SU-DHL-6 (cell line): ENCODE measurements at regions not wholly inside any gene's neighbourhood (a gene's known extent, or its start where the extent isn't known, plus 50 kb on each side); places are given as distances from the start of the nearest gene placed in this dataset.

ENCODE experiments used
- H2AFZ ChIP-seq: fragments of 200-600 bp; sonication (generic); 2 replicates; pipeline ENCODE4 v1.6.1; 2014; ENCODE audit warnings: low read depth, mild to moderate bottlenecking, moderate library complexity, mixed read lengths, antibody characterized with exemption, low read length; ENCODE audit not compliant: severe bottlenecking
- H3F3A ChIP-seq: fragments of 200-600 bp; shearing (Covaris generic); 2 replicates; pipeline ENCODE4 v1.6.0; 2016; ENCODE audit warnings: antibody characterized with exemption, mild to moderate bottlenecking; ENCODE audit not compliant: insufficient read depth
- H3K27ac ChIP-seq: fragments of 200-600 bp; sonication (generic); 2 replicates; pipeline ENCODE4 v1.5.1; 2016; ENCODE audit warnings: low read depth, mild to moderate bottlenecking, low read length, moderate library complexity, mixed read lengths
- H3K27me3 ChIP-seq: fragments of 200-600 bp; sonication (generic), shearing (Covaris generic); 2 replicates; pipeline ENCODE4 v1.6.0; 2014; ENCODE audit warnings: mild to moderate bottlenecking, low read length
- H3K36me3 ChIP-seq: fragments of 200-600 bp; sonication (generic); 2 replicates; pipeline ENCODE4 v1.6.1; 2014; ENCODE audit warnings: mild to moderate bottlenecking, low read length, mixed read lengths
- H3K4me2 ChIP-seq: fragments of 300-600, 200-600 bp; shearing (Covaris generic), sonication (generic); 2 replicates; pipeline ENCODE4 v1.6.0; 2014; ENCODE audit warnings: low read length, low read depth, mild to moderate bottlenecking; ENCODE audit not compliant: poor library complexity, severe bottlenecking
- H3K4me3 ChIP-seq: fragments of 200-600 bp; sonication (generic); 2 replicates; pipeline ENCODE4 v1.5.1; 2014; ENCODE audit warnings: antibody characterized with exemption, low read length, mild to moderate bottlenecking, mixed read lengths; ENCODE audit not compliant: insufficient read depth, poor library complexity, severe bottlenecking
- H3K79me2 ChIP-seq: fragments of 200-600 bp; sonication (generic); 2 replicates; pipeline ENCODE4 v1.6.1; 2014; ENCODE audit warnings: mild to moderate bottlenecking, low read length, moderate library complexity; ENCODE audit not compliant: insufficient read depth
- H3K9ac ChIP-seq: fragments of 200-600 bp; sonication (generic); 2 replicates; pipeline ENCODE4 v1.7.0; 2014; ENCODE audit warnings: mild to moderate bottlenecking, low read length
- H3K9me2 ChIP-seq: fragments of 200-600 bp; sonication (generic); replicated peaks from 2 replicates; pipeline ENCODE4 v1.6.1; 2014; ENCODE audit warnings: low read length; ENCODE audit not compliant: insufficient read depth
- H3K9me3 ChIP-seq: fragments of 200-600 bp; sonication (generic); 2 replicates; pipeline ENCODE4 v1.6.1; 2014; ENCODE audit warnings: low read length, mixed read lengths; ENCODE audit not compliant: insufficient read depth
- H4K20me1 ChIP-seq: fragments of 200-600 bp; sonication (generic); 2 replicates; pipeline ENCODE4 v1.6.1; 2014; ENCODE audit warnings: low read depth, mild to moderate bottlenecking, antibody characterized with exemption, low read length, moderate library complexity, mixed read lengths
- EZH2phosphoT487 ChIP-seq: fragments of 200-600 bp; sonication (generic), shearing (Covaris generic); conservative IDR thresholded peaks from 2 replicates; pipeline ENCODE4 v1.6.1; 2018; ENCODE audit warnings: mild to moderate bottlenecking, antibody characterized with exemption, low read length, moderate library complexity, mixed read lengths
- TF ChIP-seq, protein P1 (sequence below): fragments of 200-600 bp; sonication (generic); IDR thresholded peaks from one replicate; pipeline ENCODE4 v1.5.1; 2017; ENCODE audit warnings: antibody characterized with exemption, mild to moderate bottlenecking, low read length, moderate library complexity; ENCODE audit not compliant: insufficient read depth, poor library complexity, severe bottlenecking

DNA sequence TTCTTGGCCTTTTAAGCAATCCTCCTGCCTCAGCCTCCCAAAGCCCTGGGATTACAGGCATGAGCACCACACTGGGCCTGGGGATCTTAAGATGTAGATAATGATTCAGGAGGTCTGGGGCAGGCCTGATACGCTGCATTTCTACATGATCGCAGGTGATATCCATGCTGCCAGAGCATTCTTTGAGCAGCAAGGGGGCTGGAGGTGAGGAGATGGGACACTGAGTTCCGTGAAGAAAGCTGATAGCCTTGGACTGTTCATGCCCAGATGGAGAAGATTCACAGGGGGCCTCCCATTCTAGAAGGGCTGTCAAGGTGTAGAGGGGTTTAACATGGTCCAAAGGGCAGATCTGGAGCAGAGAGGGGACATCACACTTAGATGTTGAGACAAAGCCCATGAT, 480.3 kb downstream of the RPS24 start:
- H2AFZ ChIP-seq: no peak overlapping the region
- no peaks in the 10 kb centered on the region for H3K79me2 ChIP-seq
- no peak overlapping the region for H3K27ac ChIP-seq
- no peaks in the 10 kb centered on the region for H3K9me2 ChIP-seq
- H3K9ac ChIP-seq: no peak overlapping the region
- no peaks in the 10 kb centered on the region for H3K9me3 ChIP-seq
- no peaks in the 10 kb centered on the region for H3K36me3 ChIP-seq
- no peaks in the 10 kb centered on the region for H3K27me3 ChIP-seq
- TF ChIP-seq, protein P1, sequence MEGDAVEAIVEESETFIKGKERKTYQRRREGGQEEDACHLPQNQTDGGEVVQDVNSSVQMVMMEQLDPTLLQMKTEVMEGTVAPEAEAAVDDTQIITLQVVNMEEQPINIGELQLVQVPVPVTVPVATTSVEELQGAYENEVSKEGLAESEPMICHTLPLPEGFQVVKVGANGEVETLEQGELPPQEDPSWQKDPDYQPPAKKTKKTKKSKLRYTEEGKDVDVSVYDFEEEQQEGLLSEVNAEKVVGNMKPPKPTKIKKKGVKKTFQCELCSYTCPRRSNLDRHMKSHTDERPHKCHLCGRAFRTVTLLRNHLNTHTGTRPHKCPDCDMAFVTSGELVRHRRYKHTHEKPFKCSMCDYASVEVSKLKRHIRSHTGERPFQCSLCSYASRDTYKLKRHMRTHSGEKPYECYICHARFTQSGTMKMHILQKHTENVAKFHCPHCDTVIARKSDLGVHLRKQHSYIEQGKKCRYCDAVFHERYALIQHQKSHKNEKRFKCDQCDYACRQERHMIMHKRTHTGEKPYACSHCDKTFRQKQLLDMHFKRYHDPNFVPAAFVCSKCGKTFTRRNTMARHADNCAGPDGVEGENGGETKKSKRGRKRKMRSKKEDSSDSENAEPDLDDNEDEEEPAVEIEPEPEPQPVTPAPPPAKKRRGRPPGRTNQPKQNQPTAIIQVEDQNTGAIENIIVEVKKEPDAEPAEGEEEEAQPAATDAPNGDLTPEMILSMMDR: no peak
- no peak for TF ChIP-seq EZH2phosphoT487
- no peak overlapping the region for H3K4me3 ChIP-seq
- no peaks in the 10 kb centered on the region for H4K20me1 ChIP-seq
- H3F3A ChIP-seq: no peaks in the 10 kb centered on the region
- no peak overlapping the region for H3K4me2 ChIP-seq

DNA sequence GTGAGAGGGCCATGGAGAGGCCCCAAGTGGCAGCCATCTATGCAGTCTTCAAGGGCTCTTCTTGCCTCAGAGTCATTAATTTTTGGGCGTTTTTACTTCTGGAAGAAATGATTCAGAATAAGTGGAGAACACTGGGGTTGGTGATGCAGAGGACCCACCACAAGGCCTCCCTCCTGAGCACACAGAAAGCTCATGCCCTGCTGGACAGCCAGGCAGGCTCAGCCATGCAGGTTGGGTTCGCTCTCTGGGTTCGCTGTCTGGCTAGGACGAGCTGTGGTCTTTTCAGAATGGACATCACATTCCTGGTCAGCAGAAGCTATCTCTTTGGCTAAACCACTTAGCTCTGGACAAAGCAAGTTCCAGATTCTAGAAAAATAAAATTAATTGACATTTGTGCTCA, 480.8 kb downstream of the RPS24 start:
- Histone ChIP-seq H3K9ac (no peak overlapping the region), H3K27me3 (no peaks in the 10 kb centered on the region), H3K4me3 (no peak overlapping the region), H3K79me2 (no peaks in the 10 kb centered on the region), H3K9me3 (no peaks in the 10 kb centered on the region), H3F3A (no peaks in the 10 kb centered on the region), H4K20me1 (no peaks in the 10 kb centered on the region), H3K27ac (no peak overlapping the region), H3K4me2 (no peak overlapping the region), H3K36me3 (no peaks in the 10 kb centered on the region), H3K9me2 (no peaks in the 10 kb centered on the region), H2AFZ (no peak overlapping the region)
- TF ChIP-seq EZH2phosphoT487: no peak
- TF ChIP-seq, protein P1: no peak

DNA sequence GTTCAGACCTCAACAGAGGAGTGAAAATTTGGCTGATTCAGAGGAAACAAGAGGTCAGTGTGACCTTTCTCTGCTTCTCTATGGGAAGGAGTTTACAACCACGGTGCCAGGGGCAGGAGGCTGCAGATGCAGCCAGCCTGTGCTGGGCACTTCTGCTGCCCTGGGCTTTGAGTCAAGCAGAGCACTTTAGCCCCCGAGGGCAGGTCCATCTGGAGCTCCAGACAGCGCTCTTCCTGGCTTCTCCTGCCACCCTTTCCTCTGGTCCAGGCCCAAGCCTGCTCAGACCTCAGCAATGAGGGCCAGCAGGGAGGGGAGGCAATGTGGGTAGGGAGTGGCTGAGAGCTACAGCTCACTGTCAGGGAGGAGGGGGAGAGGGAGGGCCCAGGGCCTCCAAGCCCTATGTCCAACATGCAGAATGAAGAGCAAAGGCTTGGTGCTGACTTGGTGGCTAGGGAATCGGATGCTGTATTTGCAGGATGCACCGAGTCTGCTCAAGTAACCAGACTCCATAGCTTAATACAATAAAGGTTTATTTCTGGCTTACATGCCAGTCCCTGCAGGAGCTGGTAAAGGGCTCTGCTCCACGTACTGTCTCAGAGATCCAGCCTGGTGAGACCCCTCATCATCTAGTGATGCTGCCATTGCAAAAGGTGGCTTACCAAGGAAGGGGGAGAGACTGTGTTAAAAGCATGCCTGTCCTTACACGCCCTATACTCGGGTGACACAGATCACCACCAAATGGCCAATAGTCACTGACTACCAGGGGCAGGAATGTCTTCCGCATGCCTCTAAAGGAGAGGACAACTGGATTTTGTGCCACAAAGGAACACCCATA, 481.6 kb downstream of the RPS24 start:
- H3K4me2 ChIP-seq: no peak overlapping the region

More for the DNA sequence above, 481.6 kb downstream of the RPS24 start:
- H3K4me3 ChIP-seq: no peak overlapping the region
- H2AFZ ChIP-seq: no peak overlapping the region
- H3K9me3 ChIP-seq: no peaks in the 10 kb centered on the region
- H3K36me3 ChIP-seq: no peaks in the 10 kb centered on the region
- no peaks in the 10 kb centered on the region for H3K27me3 ChIP-seq
- H3K27ac ChIP-seq: no peak overlapping the region
- no peaks in the 10 kb centered on the region for H4K20me1 ChIP-seq
- TF ChIP-seq, protein P1: no peak
- no peak for TF ChIP-seq EZH2phosphoT487
- H3K9me2 ChIP-seq: no peaks in the 10 kb centered on the region
- no peaks in the 10 kb centered on the region for H3F3A ChIP-seq
- no peaks in the 10 kb centered on the region for H3K79me2 ChIP-seq
- H3K9ac ChIP-seq: no peak overlapping the region
